ENCODE measurements at regions not wholly inside any gene's neighbourhood (a gene's known extent, or its start where the extent isn't known, plus 50 kb on each side); places are given as distances from the start of the nearest gene placed in this dataset.

DNA sequence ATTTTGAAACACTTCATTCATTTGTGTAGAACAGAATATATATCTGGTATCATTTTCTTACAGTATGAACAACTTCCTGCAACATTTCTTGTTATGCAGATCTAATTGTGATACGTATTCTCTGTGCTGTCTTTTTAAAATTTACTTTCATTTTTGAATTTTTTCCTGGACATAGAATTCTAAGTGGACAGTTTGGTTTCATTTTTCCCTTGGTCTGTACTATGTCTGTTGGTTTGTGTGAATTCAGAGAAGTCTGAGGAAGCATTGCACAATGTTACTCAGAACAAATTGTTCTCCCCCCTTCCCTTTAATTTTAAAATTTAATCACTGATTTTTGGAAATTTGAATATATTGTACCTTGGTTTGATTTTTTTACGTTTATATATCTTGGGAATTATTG lies 352.5 kb upstream of the PCDH20 start:
- TF ChIP-seq, protein P1, sequence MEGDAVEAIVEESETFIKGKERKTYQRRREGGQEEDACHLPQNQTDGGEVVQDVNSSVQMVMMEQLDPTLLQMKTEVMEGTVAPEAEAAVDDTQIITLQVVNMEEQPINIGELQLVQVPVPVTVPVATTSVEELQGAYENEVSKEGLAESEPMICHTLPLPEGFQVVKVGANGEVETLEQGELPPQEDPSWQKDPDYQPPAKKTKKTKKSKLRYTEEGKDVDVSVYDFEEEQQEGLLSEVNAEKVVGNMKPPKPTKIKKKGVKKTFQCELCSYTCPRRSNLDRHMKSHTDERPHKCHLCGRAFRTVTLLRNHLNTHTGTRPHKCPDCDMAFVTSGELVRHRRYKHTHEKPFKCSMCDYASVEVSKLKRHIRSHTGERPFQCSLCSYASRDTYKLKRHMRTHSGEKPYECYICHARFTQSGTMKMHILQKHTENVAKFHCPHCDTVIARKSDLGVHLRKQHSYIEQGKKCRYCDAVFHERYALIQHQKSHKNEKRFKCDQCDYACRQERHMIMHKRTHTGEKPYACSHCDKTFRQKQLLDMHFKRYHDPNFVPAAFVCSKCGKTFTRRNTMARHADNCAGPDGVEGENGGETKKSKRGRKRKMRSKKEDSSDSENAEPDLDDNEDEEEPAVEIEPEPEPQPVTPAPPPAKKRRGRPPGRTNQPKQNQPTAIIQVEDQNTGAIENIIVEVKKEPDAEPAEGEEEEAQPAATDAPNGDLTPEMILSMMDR (IDR thresholded peaks at IDR 0.05; ENCODE audit: low read depth, low read length, missing input control): no peak
- no peak for TF ChIP-seq NR2F2 (IDR thresholded peaks at IDR 0.05)
- no peak for TF ChIP-seq JUND (IDR thresholded peaks at IDR 0.05)
- TF ChIP-seq, protein P2, sequence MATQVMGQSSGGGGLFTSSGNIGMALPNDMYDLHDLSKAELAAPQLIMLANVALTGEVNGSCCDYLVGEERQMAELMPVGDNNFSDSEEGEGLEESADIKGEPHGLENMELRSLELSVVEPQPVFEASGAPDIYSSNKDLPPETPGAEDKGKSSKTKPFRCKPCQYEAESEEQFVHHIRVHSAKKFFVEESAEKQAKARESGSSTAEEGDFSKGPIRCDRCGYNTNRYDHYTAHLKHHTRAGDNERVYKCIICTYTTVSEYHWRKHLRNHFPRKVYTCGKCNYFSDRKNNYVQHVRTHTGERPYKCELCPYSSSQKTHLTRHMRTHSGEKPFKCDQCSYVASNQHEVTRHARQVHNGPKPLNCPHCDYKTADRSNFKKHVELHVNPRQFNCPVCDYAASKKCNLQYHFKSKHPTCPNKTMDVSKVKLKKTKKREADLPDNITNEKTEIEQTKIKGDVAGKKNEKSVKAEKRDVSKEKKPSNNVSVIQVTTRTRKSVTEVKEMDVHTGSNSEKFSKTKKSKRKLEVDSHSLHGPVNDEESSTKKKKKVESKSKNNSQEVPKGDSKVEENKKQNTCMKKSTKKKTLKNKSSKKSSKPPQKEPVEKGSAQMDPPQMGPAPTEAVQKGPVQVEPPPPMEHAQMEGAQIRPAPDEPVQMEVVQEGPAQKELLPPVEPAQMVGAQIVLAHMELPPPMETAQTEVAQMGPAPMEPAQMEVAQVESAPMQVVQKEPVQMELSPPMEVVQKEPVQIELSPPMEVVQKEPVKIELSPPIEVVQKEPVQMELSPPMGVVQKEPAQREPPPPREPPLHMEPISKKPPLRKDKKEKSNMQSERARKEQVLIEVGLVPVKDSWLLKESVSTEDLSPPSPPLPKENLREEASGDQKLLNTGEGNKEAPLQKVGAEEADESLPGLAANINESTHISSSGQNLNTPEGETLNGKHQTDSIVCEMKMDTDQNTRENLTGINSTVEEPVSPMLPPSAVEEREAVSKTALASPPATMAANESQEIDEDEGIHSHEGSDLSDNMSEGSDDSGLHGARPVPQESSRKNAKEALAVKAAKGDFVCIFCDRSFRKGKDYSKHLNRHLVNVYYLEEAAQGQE (IDR thresholded peaks at IDR 0.05): no peak
- no peak for TF ChIP-seq TAF1 (conservative IDR thresholded peaks at IDR 0.05)
- TF ChIP-seq, protein P3, sequence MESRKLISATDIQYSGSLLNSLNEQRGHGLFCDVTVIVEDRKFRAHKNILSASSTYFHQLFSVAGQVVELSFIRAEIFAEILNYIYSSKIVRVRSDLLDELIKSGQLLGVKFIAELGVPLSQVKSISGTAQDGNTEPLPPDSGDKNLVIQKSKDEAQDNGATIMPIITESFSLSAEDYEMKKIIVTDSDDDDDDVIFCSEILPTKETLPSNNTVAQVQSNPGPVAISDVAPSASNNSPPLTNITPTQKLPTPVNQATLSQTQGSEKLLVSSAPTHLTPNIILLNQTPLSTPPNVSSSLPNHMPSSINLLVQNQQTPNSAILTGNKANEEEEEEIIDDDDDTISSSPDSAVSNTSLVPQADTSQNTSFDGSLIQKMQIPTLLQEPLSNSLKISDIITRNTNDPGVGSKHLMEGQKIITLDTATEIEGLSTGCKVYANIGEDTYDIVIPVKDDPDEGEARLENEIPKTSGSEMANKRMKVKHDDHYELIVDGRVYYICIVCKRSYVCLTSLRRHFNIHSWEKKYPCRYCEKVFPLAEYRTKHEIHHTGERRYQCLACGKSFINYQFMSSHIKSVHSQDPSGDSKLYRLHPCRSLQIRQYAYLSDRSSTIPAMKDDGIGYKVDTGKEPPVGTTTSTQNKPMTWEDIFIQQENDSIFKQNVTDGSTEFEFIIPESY (IDR thresholded peaks at IDR 0.05): no peak
- no peak for TF ChIP-seq YY1 (IDR thresholded peaks at IDR 0.05)
- no peak for TF ChIP-seq RAD21 (IDR thresholded peaks at IDR 0.05)
- TF ChIP-seq GABPA (IDR thresholded peaks at IDR 0.05 in 1 of 2, conservative IDR thresholded peaks at IDR 0.05 in 1 of 2): no peak

All from liver (tissue), 3 donors.